EL (cell line): ENCODE measurements at regions not wholly inside any gene's neighbourhood (a gene's known extent, or its start where the extent isn't known, plus 50 kb on each side); places are given as distances from the start of the nearest gene placed in this dataset.
A peak's percentile ranks its signal among the peaks of the same experiment; 100 is the strongest.
"Not testable (repeated sequence)": the region's sequence is repeated elsewhere in the genome, so short reads cannot be mapped to it uniquely, and the experiment has no call there.

Experiments
- DNase-seq: peaks from one replicate; pipeline ENCODE4 v3.0.0-alpha.2; 2016

- no peak for DNase-seq
Measured at GRCh38 chr5:43920422-43920821, 317.4 kb downstream of the NNT start.

GRCh38 chr5:43917925-43918324 is 314.9 kb downstream of the NNT start:
- no peak for DNase-seq

- no peak for DNase-seq
Measured at GRCh38 chr5:43903129-43903528, 300.1 kb downstream of the NNT start.

GRCh38 chr5:43900974-43901373 is 298.0 kb downstream of the NNT start:
- no peak for DNase-seq

- no peak for DNase-seq
Measured at GRCh38 chr5:43895876-43896275, 292.9 kb downstream of the NNT start.

GRCh38 chr5:43893951-43894684 is 291.1 kb downstream of the NNT start:
- DNase-seq, result no peak

- no peak for DNase-seq
Measured at GRCh38 chr5:43891112-43891511, 288.1 kb downstream of the NNT start.

GRCh38 chr5:43889233-43889632 is 286.3 kb downstream of the NNT start:
- DNase-seq, result no peak

- DNase-seq, result no peak
Measured at GRCh38 chr5:43875741-43876140, 272.8 kb downstream of the NNT start.

GRCh38 chr5:43874772-43875171 is 271.8 kb downstream of the NNT start:
- DNase-seq, result peak; percentile 51

GRCh38 chr5:43873791-43874190 is 270.8 kb downstream of the NNT start:
- DNase-seq, result no peak

- no peak for DNase-seq
Measured at GRCh38 chr5:43859309-43859708, 256.3 kb downstream of the NNT start.

- DNase-seq, result no peak
Measured at GRCh38 chr5:43855452-43855851, 252.5 kb downstream of the NNT start.

- no peak for DNase-seq
Measured at GRCh38 chr5:43854697-43855292, 251.8 kb downstream of the NNT start.

- DNase-seq, result no peak
Measured at GRCh38 chr5:43852279-43852678, 249.3 kb downstream of the NNT start.

GRCh38 chr5:43851741-43852140 is 248.8 kb downstream of the NNT start:
- no peak for DNase-seq

GRCh38 chr5:43840424-43841125 is 237.6 kb downstream of the NNT start:
- no peak for DNase-seq

GRCh38 chr5:43839218-43839617 is 236.2 kb downstream of the NNT start:
- DNase-seq, result peak; percentile 77

- peak; percentile 16 for DNase-seq
Measured at GRCh38 chr5:43837996-43838395, 235.0 kb downstream of the NNT start.

GRCh38 chr5:43837091-43837490 is 234.1 kb downstream of the NNT start:
- DNase-seq, result no peak

- no peak for DNase-seq
Measured at GRCh38 chr5:43833961-43834360, 231.0 kb downstream of the NNT start.

GRCh38 chr5:43824325-43824964 is 221.5 kb downstream of the NNT start:
- DNase-seq, result not testable (repeated sequence)

- DNase-seq, result not testable (repeated sequence)
Measured at GRCh38 chr5:43818394-43818793, 215.4 kb downstream of the NNT start.

GRCh38 chr5:43815497-43815896 is 212.5 kb downstream of the NNT start:
- DNase-seq, result no peak
